ENCODE measurements at regions not wholly inside any gene's neighbourhood (a gene's known extent, or its start where the extent isn't known, plus 50 kb on each side); places are given as distances from the start of the nearest gene placed in this dataset.

GRCh38 chr2:19111354-19111753 is 247.1 kb downstream of the OSR1 start:
- no peak for ATAC-seq (ENCODE audit: poor library complexity)
- ChIA-PET POLR2A (no interaction called here), CTCF (no interaction called here)
- Histone ChIP-seq H3K4me3 (ENCODE audit: low read length) (no peak overlapping the region), H3K9me3 (ENCODE audit: control insufficient read depth in 1 of 2, insufficient read depth in 1 of 2, low read length in 2 of 2) (peaks cover 0 to 3% of the 10 kb centered on the region in 2 experiments), H3K4me1 (ENCODE audit: insufficient read depth, low read length) (no peaks in the 10 kb centered on the region), H3K27ac (ENCODE audit: low read depth in 1 of 2, low read length in 2 of 2) (no peak overlapping the region), H3K36me3 (ENCODE audit: insufficient read depth, low read length) (no peaks in the 10 kb centered on the region), H3K27me3 (ENCODE audit: control insufficient read depth in 1 of 2, insufficient read depth in 2 of 2, low read length in 2 of 2) (no peaks in the 10 kb centered on the region)
- peaks cover 9% of the 10 kb centered on the region for H3K9me3 Mint-ChIP-seq
- no peak overlapping the region for H3K4me3 Mint-ChIP-seq
- no peaks in the 10 kb centered on the region for H3K36me3 Mint-ChIP-seq (ENCODE audit: low read depth)
- H3K27me3 Mint-ChIP-seq, result peaks cover 3% of the 10 kb centered on the region
- no peak for DNase-seq
- no peak for TF ChIP-seq CTCF (IDR thresholded peaks at IDR 0.05)
- intact Hi-C loops (cut with DNase I, micrococcal nuclease), result no loop called here
- no peaks in the 10 kb centered on the region for H3K4me1 Mint-ChIP-seq (ENCODE audit: low read depth)
- no peak overlapping the region for H3K27ac Mint-ChIP-seq

- Mint-ChIP-seq H3K27ac (no peak overlapping the region), H3K4me3 (no peak overlapping the region)
- ATAC-seq (ENCODE audit: poor library complexity), result no peak
Observed at GRCh38 chr2:19109518-19109917, 248.9 kb downstream of the OSR1 start.

GRCh38 chr2:19106376-19106775 is 252.0 kb downstream of the OSR1 start:
- H3K4me1 Mint-ChIP-seq (ENCODE audit: low read depth), result no peaks in the 10 kb centered on the region
- Histone ChIP-seq H3K36me3 (ENCODE audit: insufficient read depth, low read length) (no peaks in the 10 kb centered on the region), H3K4me1 (ENCODE audit: insufficient read depth, low read length) (no peaks in the 10 kb centered on the region), H3K9me3 (ENCODE audit: control insufficient read depth in 1 of 2, insufficient read depth in 1 of 2, low read length in 2 of 2) (no peaks in the 10 kb centered on the region), H3K4me3 (ENCODE audit: low read length) (no peak overlapping the region), H3K27me3 (ENCODE audit: control insufficient read depth in 1 of 2, insufficient read depth in 2 of 2, low read length in 2 of 2) (no peaks in the 10 kb centered on the region), H3K27ac (ENCODE audit: low read depth in 1 of 2, low read length in 2 of 2) (no peak overlapping the region)
- DNase-seq, result no peak
- H3K9me3 Mint-ChIP-seq, result peaks cover 9% of the 10 kb centered on the region
- TF ChIP-seq CTCF (IDR thresholded peaks at IDR 0.05), result no peak
- intact Hi-C loops (cut with DNase I, micrococcal nuclease), result no loop called here
- no peak overlapping the region for H3K27ac Mint-ChIP-seq
- POLR2A ChIA-PET, result no interaction called here
- no peaks in the 10 kb centered on the region for H3K36me3 Mint-ChIP-seq (ENCODE audit: low read depth)
- peaks cover 3% of the 10 kb centered on the region for H3K27me3 Mint-ChIP-seq
- H3K4me3 Mint-ChIP-seq, result no peak overlapping the region
- ATAC-seq (ENCODE audit: poor library complexity), result no peak
- CTCF ChIA-PET, result no interaction called here

More at GRCh38 chr2:19109518-19109917, 248.9 kb downstream of the OSR1 start:
- no peak for TF ChIP-seq CTCF (IDR thresholded peaks at IDR 0.05)
- ChIA-PET CTCF (interaction anchor here (1.1 kb wide), 1 partner anchor 9 kb away, joined by 3 read pairs; no protein-coding TSS in a partner anchor), POLR2A (no interaction called here)
- DNase-seq, result no peak
- Histone ChIP-seq H3K36me3 (ENCODE audit: insufficient read depth, low read length) (no peaks in the 10 kb centered on the region), H3K4me1 (ENCODE audit: insufficient read depth, low read length) (no peaks in the 10 kb centered on the region), H3K27ac (ENCODE audit: low read depth in 1 of 2, low read length in 2 of 2) (no peak overlapping the region), H3K4me3 (ENCODE audit: low read length) (no peak overlapping the region), H3K9me3 (ENCODE audit: control insufficient read depth in 1 of 2, insufficient read depth in 1 of 2, low read length in 2 of 2) (peaks cover 0 to under 1% of the 10 kb centered on the region in 2 experiments), H3K27me3 (ENCODE audit: control insufficient read depth in 1 of 2, insufficient read depth in 2 of 2, low read length in 2 of 2) (no peaks in the 10 kb centered on the region)
- intact Hi-C loops (cut with DNase I, micrococcal nuclease), result no loop called here
- H3K4me1 Mint-ChIP-seq (ENCODE audit: low read depth), result no peaks in the 10 kb centered on the region
- H3K36me3 Mint-ChIP-seq (ENCODE audit: low read depth), result no peaks in the 10 kb centered on the region
- peaks cover 3% of the 10 kb centered on the region for H3K27me3 Mint-ChIP-seq
- H3K9me3 Mint-ChIP-seq, result peaks cover 9% of the 10 kb centered on the region
